Ovary (tissue), 7 donors: ENCODE measurements at regions not wholly inside any gene's neighbourhood (a gene's known extent, or its start where the extent isn't known, plus 50 kb on each side); places are given as distances from the start of the nearest gene placed in this dataset.

Experiments used
- DNase-seq, 5 donors: peaks; one replicate each; pipeline ENCODE4 v3.0.0-alpha.2; 2019 to 2020
- H3K27ac ChIP-seq, 2 donors: fragments of 200-600 bp; one replicate each; pipeline versions ENCODE4 v1.5.1 to v1.8.0; 2019 to 2022
- H3K27me3 ChIP-seq: fragments of 200-600 bp; one replicate; pipeline ENCODE4 v1.8.0; 2022
- H3K36me3 ChIP-seq: fragments of 200-600 bp; sonication (generic); one replicate; pipeline ENCODE4 v1.5.1; 2019
- H3K4me1 ChIP-seq: one replicate; pipeline ENCODE4 v1.8.1; 2013; ENCODE audit warnings: mild to moderate bottlenecking, moderate library complexity; ENCODE audit not compliant: insufficient read depth
- H3K4me3 ChIP-seq: fragments of 200-600 bp; sonication (generic); one replicate; pipeline ENCODE4 v1.5.1; 2017
- H3K9me3 ChIP-seq, 2 donors: fragments of 200-600 bp in 1 of 2; sonication (generic) in 1 of 2; one replicate each; pipeline versions ENCODE4 v1.5.1 to v1.8.1; 2013 to 2019; ENCODE audit warnings: mild to moderate bottlenecking in 1 of 2, moderate library complexity in 1 of 2
- EP300 ChIP-seq: sonication (generic); formaldehyde crosslinking; IDR thresholded peaks from one replicate; pipeline ENCODE4 v1.6.1; 2017; ENCODE audit warnings: antibody characterized with exemption
- POLR2A ChIP-seq: fragments of 450-650 bp; IDR thresholded peaks from one replicate; pipeline ENCODE4 v1.6.1; 2017; ENCODE audit warnings: antibody characterized with exemption, mild to moderate bottlenecking, moderate library complexity
- WGBS, 3 donors: extraction: QIAGEN DNeasy Blood & Tissue Kit in 1 of 3; methylation state at CpG; one replicate each; pipeline versions ENCODE4 v1.1.5 to v1.1.7; 2013 to 2017; 5-methylcytosine and 5-hydroxymethylcytosine counted together
- intact Hi-C, 4 donors: fragments of 100-400 bp; cut with DNase I; formaldehyde crosslinking; loops; one replicate each; pipeline versions ENCODE4 v1.11.0 to v1.15.1; 2022 to 2023
- TF ChIP-seq, protein P1 (sequence below), 3 donors: fragments of 450-650 bp in 2 of 3; fragments of 200-600 bp in 1 of 3; IDR thresholded peaks; one replicate each; pipeline versions ENCODE4 v1.5.1 to v1.8.0; 2016 to 2022; ENCODE audit warnings: antibody characterized with exemption in 3 of 3, mild to moderate bottlenecking in 1 of 3
- donor health status: DM: no; HTN: no; CAD: no; lungs with moderate emphysema.
- donor health status: DM: no; HTN: no; CAD: no.
- donor health status: Bipolar disorder and iron deficiency.
- donor health status: DM: no; HTN: no; CAD: no.
- donor health status: DM: yes; HTN: yes; CAD: no.

GRCh38 chr9:73459817-73460216 lies 308.2 kb downstream of the ANXA1 start:
- H3K36me3 ChIP-seq = no peaks in the 10 kb centered on the region
- intact Hi-C loops = no loop called here
- no peak overlapping the region for H3K27ac ChIP-seq
- H3K27me3 ChIP-seq = no peaks in the 10 kb centered on the region
- no peaks in the 10 kb centered on the region for H3K4me1 ChIP-seq
- no peak overlapping the region for H3K4me3 ChIP-seq
- H3K9me3 ChIP-seq = no peaks in the 10 kb centered on the region
- no peak for DNase-seq
- TF ChIP-seq, protein P1, sequence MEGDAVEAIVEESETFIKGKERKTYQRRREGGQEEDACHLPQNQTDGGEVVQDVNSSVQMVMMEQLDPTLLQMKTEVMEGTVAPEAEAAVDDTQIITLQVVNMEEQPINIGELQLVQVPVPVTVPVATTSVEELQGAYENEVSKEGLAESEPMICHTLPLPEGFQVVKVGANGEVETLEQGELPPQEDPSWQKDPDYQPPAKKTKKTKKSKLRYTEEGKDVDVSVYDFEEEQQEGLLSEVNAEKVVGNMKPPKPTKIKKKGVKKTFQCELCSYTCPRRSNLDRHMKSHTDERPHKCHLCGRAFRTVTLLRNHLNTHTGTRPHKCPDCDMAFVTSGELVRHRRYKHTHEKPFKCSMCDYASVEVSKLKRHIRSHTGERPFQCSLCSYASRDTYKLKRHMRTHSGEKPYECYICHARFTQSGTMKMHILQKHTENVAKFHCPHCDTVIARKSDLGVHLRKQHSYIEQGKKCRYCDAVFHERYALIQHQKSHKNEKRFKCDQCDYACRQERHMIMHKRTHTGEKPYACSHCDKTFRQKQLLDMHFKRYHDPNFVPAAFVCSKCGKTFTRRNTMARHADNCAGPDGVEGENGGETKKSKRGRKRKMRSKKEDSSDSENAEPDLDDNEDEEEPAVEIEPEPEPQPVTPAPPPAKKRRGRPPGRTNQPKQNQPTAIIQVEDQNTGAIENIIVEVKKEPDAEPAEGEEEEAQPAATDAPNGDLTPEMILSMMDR (IDR thresholded peaks at IDR 0.05) = no peak
- TF ChIP-seq EP300 = no peak
- TF ChIP-seq POLR2A = no peak

GRCh38 chr9:73468716-73469115 lies 317.1 kb downstream of the ANXA1 start:
- Histone ChIP-seq H3K9me3 (no peaks in the 10 kb centered on the region), H3K27me3 (no peaks in the 10 kb centered on the region), H3K27ac (no peak overlapping the region), H3K4me3 (no peak overlapping the region), H3K4me1 (no peaks in the 10 kb centered on the region), H3K36me3 (no peaks in the 10 kb centered on the region)
- intact Hi-C loops = no loop called here
- DNase-seq = no peak
- TF ChIP-seq POLR2A (no peak), EP300 (no peak)
- TF ChIP-seq, protein P1 (IDR thresholded peaks at IDR 0.05) = no peak
- 89 to 100% (median 94%) methylated on average over 1 of the region's 1 CpG for WGBS, 3 donors

- no peak overlapping the region for H3K4me3 ChIP-seq
- TF ChIP-seq EP300 (no peak), POLR2A (no peak)
- TF ChIP-seq, protein P1 (IDR thresholded peaks at IDR 0.05) = no peak
- intact Hi-C loops = no loop called here
- H3K27ac ChIP-seq = no peak overlapping the region
- WGBS, 3 donors = 71 to 78% (median 74%) methylated on average over 3 of the region's 3 CpGs
- H3K9me3 ChIP-seq = no peaks in the 10 kb centered on the region
- no peaks in the 10 kb centered on the region for H3K4me1 ChIP-seq
- H3K36me3 ChIP-seq = no peaks in the 10 kb centered on the region
- DNase-seq = no peak
- no peaks in the 10 kb centered on the region for H3K27me3 ChIP-seq
Observed at GRCh38 chr9:73470766-73471165, 319.1 kb downstream of the ANXA1 start.

DNA sequence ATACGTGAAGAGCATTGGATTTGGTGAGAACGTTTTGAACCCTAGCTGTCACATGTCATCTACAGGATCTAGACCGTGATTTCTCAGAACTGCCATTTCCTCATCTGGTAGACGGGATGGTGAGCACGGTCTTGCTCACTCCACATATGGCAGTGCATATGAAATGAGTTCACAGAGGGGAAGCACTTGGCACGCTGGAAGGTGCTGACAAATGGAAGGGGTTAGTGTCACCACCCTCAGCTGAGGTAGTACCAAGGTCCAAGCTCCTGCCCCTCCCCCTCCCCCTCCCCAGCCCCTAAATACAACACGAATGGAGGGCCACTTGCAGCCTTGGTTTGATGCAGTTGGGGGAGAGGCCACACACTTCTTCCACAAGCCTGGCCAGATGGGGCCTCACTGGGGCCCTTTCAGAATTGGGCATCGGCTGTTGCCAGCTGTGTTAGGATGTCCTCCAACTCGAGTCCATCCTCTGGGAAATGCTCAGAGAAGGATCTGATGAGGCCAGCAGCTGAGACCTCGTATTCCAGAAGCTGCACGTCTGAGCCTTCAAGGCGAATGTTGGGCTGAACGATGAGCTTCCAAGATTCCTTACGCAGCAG lies 322.4 kb downstream of the ANXA1 start:
- no peaks in the 10 kb centered on the region for H3K27me3 ChIP-seq
- H3K9me3 ChIP-seq = no peaks in the 10 kb centered on the region
- DNase-seq = no peak
- no peaks in the 10 kb centered on the region for H3K36me3 ChIP-seq
- H3K27ac ChIP-seq = no peak overlapping the region
- intact Hi-C loops = no loop called here
- no peaks in the 10 kb centered on the region for H3K4me1 ChIP-seq
- no peak for TF ChIP-seq POLR2A
- no peak for TF ChIP-seq EP300
- TF ChIP-seq, protein P1 (IDR thresholded peaks at IDR 0.05) = no peak
- 79 to 89% (median 85%) methylated on average over 14 of the region's 14 CpGs for WGBS, 3 donors
- no peak overlapping the region for H3K4me3 ChIP-seq
